ENCODE measurements at regions not wholly inside any gene's neighbourhood (a gene's known extent, or its start where the extent isn't known, plus 50 kb on each side); places are given as distances from the start of the nearest gene placed in this dataset.
"Not testable (repeated sequence)": the region's sequence is repeated elsewhere in the genome, so short reads cannot be mapped to it uniquely, and the experiment has no call there.

DNA sequence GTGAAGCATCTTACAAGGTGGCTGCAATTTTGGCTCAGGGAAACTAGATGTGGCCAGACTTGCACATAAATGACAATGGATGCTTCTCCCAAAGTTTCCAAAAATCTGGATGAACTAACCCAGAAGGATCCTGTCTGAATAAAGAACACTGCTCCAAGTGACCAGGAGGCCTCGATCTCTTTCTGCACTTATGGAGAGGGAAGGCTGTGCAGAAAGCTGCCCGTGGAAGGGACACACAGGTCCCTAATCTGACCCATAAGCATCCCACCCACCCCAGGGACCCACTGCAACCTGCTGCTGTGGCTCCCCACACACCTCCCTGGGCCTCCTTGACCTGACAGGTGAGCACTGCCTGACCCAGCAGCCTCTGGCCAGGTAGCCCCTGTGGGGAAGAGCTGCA is 74.6 kb upstream of the SEC14L1 start:
- TF ChIP-seq, protein P1, sequence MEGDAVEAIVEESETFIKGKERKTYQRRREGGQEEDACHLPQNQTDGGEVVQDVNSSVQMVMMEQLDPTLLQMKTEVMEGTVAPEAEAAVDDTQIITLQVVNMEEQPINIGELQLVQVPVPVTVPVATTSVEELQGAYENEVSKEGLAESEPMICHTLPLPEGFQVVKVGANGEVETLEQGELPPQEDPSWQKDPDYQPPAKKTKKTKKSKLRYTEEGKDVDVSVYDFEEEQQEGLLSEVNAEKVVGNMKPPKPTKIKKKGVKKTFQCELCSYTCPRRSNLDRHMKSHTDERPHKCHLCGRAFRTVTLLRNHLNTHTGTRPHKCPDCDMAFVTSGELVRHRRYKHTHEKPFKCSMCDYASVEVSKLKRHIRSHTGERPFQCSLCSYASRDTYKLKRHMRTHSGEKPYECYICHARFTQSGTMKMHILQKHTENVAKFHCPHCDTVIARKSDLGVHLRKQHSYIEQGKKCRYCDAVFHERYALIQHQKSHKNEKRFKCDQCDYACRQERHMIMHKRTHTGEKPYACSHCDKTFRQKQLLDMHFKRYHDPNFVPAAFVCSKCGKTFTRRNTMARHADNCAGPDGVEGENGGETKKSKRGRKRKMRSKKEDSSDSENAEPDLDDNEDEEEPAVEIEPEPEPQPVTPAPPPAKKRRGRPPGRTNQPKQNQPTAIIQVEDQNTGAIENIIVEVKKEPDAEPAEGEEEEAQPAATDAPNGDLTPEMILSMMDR (IDR thresholded peaks at IDR 0.05; ENCODE audit: low read depth, low read length, missing control alignments): no peak
- no peak overlapping the region for H3K4me3 ChIP-seq (replicated peaks; ENCODE audit: low read depth, low read length)
- DNase-seq (ENCODE audit: extremely low read depth, low read depth): no peak

DNA sequence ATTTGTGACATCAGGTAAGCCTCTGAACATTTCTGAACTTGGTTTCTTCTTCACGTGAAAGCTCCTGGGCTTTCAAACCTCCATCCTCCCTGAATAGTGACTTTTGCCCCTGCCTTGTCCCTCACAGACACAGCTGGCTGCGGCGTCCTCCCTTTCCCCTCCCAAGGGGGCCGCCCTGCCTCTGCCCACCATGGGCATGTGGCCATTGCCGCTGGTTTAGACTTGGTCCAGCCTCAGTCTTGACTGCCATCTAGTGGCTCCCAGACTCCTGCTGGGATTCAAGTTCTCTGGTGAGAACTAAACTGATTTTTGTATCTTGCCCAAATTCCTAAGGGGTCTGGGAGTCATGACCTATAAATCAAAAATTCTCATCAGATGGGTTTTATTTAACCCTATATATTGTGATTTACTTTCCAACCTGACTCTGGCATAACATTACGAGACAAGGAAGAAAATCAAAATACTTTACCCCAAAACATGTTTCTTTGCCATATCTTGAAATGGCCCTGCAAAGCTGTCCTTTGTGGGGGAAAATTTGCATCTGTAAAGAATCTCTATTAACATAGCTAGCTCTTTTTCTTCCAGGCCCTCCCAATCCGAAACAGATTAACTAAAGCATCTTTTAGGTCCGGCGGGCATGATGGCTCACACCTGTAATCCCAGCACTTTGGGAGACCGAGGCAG is 73.9 kb upstream of the SEC14L1 start:
- H3K4me3 ChIP-seq (replicated peaks; ENCODE audit: low read depth, low read length); DNase-seq (ENCODE audit: extremely low read depth, low read depth): not testable (repeated sequence)
- TF ChIP-seq, protein P1 (IDR thresholded peaks at IDR 0.05; ENCODE audit: low read depth, low read length, missing control alignments): peak; percentile 88

DNA sequence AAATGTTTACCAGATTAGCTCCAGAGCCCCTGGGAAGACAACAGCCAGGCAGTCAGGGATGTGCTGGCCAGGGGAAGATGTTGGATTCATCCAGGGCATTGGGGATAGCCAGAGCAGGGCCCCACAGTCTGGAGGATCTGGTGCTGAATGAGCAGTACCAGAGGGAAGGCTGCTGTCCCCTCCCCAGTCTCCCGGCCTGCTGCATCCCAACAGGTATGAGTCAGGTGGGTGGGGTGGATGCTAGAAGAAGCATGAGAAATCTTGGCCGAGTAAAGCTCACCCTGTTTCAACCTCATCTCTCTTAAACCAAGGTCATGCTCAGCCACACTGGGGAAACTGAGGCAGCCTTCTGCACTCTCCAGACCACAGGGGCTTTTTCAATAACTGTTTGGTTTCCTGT is 71.9 kb upstream of the SEC14L1 start:
- no peak overlapping the region for H3K4me3 ChIP-seq (replicated peaks; ENCODE audit: low read depth, low read length)
- no peak for DNase-seq (ENCODE audit: extremely low read depth, low read depth)
- TF ChIP-seq, protein P1 (IDR thresholded peaks at IDR 0.05; ENCODE audit: low read depth, low read length, missing control alignments): no peak

DNA sequence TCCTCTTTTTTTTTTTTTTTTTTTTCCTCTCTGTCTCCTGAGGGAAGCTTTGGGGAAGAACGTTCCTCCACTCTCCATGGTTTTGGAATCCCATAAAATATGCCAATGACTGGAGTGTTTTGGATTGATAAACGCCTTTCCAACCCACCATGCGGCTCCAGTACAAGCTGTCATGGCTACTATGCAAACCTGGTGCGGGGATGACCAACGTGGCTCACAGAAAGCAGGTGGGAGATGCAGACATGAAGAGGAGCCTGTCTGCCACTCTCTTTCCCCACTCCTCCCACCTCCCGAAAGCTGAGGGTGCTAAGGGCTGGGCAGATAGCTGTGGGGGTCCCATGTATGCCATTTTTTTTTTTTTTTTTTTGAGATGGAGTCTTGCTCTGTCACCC is 69.9 kb upstream of the SEC14L1 start:
- no peak overlapping the region for H3K4me3 ChIP-seq (replicated peaks; ENCODE audit: low read depth, low read length)
- DNase-seq (ENCODE audit: extremely low read depth, low read depth): no peak
- TF ChIP-seq, protein P1 (IDR thresholded peaks at IDR 0.05; ENCODE audit: low read depth, low read length, missing control alignments): no peak

DNA sequence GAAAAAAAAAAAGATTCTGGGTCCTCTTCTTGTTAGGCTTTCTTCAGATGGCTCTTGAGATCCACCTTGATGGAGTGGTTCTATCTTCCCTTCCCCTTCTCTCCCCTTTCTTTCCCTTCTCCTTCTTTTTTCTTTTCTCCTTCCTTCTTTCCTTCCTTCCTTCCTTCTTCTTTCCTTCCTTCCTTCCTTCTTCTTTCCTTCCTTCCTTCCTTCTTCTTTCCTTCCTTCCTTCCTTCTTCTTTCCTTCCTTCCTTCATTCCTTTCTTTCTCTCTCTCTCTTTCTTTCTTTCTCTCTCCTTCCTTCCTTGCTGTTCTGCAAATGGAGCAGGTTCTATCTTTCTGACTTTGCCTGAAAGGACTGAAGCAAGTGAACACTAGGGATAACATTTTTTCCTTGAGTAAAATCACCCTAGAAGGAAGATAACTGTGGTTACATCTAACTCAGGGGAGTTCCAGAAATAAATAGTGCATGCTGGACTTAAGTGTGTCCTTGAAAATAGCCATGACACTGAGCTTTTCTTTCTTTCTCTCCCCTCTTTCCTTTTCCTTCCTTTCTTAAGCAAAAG is 68.8 kb upstream of the SEC14L1 start:
- no peak overlapping the region for H3K4me3 ChIP-seq (replicated peaks; ENCODE audit: low read depth, low read length)
- no peak for DNase-seq (ENCODE audit: extremely low read depth, low read depth)
- TF ChIP-seq, protein P1 (IDR thresholded peaks at IDR 0.05; ENCODE audit: low read depth, low read length, missing control alignments): no peak

GRCh38 chr17:77072670-77073069 is 68.1 kb upstream of the SEC14L1 start:
- no peak for DNase-seq (ENCODE audit: extremely low read depth, low read depth)
- no peak overlapping the region for H3K4me3 ChIP-seq (replicated peaks; ENCODE audit: low read depth, low read length)
- TF ChIP-seq, protein P1 (IDR thresholded peaks at IDR 0.05; ENCODE audit: low read depth, low read length, missing control alignments): no peak

Measured in HFF-Myc (cell line).